ENCODE measurements at regions not wholly inside any gene's neighbourhood (a gene's known extent, or its start where the extent isn't known, plus 50 kb on each side); places are given as distances from the start of the nearest gene placed in this dataset.

DNA sequence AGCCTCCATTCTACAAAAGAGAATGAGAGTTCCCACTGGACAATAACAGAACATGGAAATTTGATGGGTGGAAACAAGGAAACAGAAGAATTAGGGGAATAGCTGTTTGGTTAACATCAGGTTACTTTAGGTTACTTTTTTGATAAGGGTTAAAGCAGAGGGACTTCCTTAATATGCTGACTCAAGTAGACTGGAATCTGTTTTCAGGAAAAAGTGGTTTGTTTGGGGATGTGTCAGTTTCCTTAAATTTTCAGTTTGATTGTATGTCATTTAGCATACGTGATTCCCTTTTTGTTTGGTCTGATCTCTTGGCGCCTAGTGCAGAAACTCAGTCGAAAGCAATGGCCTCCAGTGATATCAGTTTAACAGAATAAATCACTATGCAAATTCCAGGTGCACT is 411.8 kb upstream of the GRM7 start:
- TF ChIP-seq, protein P1, sequence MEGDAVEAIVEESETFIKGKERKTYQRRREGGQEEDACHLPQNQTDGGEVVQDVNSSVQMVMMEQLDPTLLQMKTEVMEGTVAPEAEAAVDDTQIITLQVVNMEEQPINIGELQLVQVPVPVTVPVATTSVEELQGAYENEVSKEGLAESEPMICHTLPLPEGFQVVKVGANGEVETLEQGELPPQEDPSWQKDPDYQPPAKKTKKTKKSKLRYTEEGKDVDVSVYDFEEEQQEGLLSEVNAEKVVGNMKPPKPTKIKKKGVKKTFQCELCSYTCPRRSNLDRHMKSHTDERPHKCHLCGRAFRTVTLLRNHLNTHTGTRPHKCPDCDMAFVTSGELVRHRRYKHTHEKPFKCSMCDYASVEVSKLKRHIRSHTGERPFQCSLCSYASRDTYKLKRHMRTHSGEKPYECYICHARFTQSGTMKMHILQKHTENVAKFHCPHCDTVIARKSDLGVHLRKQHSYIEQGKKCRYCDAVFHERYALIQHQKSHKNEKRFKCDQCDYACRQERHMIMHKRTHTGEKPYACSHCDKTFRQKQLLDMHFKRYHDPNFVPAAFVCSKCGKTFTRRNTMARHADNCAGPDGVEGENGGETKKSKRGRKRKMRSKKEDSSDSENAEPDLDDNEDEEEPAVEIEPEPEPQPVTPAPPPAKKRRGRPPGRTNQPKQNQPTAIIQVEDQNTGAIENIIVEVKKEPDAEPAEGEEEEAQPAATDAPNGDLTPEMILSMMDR (IDR thresholded peaks at IDR 0.05) = no peak
- no peak for TF ChIP-seq POLR2A (IDR thresholded peaks at IDR 0.05)
- TF ChIP-seq POLR2AphosphoS5 (IDR thresholded peaks at IDR 0.05) = no peak
- no peak for TF ChIP-seq EP300 (IDR thresholded peaks at IDR 0.05)
